H1 (cell line): ENCODE measurements at regions not wholly inside any gene's neighbourhood (a gene's known extent, or its start where the extent isn't known, plus 50 kb on each side); places are given as distances from the start of the nearest gene placed in this dataset.

Experiments used
- NANOG ChIP-seq: IDR thresholded peaks from 2 replicates; pipeline ENCODE4 v1.6.1; 2011; ENCODE audit warnings: low read length, low read depth, mild to moderate bottlenecking, inconsistent platforms; ENCODE audit not compliant: insufficient read depth, poor library complexity, severe bottlenecking
- NRF1 ChIP-seq: IDR thresholded peaks from 2 replicates; pipeline ENCODE4 v1.6.1; 2011; ENCODE audit warnings: mild to moderate bottlenecking, low read depth, low read length, improper control_type of control experiment
- SP1 ChIP-seq: IDR thresholded peaks from 2 replicates; pipeline ENCODE4 v1.6.1; 2011; ENCODE audit warnings: low read depth, low read length
- TBP ChIP-seq: IDR thresholded peaks from 2 replicates; pipeline ENCODE4 v1.6.1; 2011; ENCODE audit warnings: low read depth, low read length, improper control_type of control experiment
- TEAD4 ChIP-seq: IDR thresholded peaks from 2 replicates; pipeline ENCODE4 v1.6.1; 2012; ENCODE audit warnings: low read depth, low read length, inconsistent platforms, mixed read lengths

GRCh38 chr6:169367507-169367906 is 113.9 kb upstream of the THBS2 start (continued):
- TF ChIP-seq TEAD4 (no peak), SP1 (no peak), NRF1 (no peak), NANOG (no peak), TBP (no peak)
